Neural progenitor cell (in vitro differentiated cells): ENCODE measurements at regions not wholly inside any gene's neighbourhood (a gene's known extent, or its start where the extent isn't known, plus 50 kb on each side); places are given as distances from the start of the nearest gene placed in this dataset.

Experiments
- EZH2 ChIP-seq: fragments of 200-600 bp; sonication (generic); IDR thresholded peaks from 2 replicates; pipeline ENCODE4 v1.6.1; 2017; ENCODE audit warnings: antibody characterized with exemption, mild to moderate bottlenecking, moderate library complexity
- EZH2phosphoT487 ChIP-seq: fragments of 200-600 bp; sonication (generic); IDR thresholded peaks from 2 replicates; pipeline ENCODE4 v1.6.1; 2017; ENCODE audit warnings: antibody characterized with exemption
- TF ChIP-seq, protein P1 (sequence below): fragments of 200-600 bp; sonication (generic); IDR thresholded peaks from 2 replicates; pipeline ENCODE4 v1.5.1; 2017; ENCODE audit warnings: antibody characterized with exemption, mild to moderate bottlenecking

DNA sequence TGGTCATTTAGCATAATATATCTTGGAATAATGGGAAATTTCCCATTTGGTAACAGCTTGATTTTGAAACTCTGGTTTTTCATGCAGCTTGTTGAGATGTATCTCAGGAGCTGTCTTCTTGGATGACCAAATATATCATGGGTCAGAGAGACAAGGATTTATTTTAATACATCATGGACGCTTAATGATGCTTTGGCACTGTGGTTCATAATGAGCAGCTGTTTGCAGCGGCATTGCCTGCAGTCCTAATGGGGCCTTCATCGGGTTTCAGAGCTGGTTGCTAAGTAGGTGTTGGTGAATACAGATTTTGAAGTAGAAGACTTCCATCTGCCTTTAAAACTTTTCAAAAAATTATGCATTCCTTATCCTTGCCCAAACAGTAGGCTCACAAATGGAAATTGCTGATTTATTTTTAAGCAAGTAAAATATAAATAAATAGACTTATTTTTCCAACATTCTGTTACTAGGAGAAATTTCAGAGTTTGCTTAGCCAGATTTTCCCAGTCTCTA, 389.5 kb upstream of the FAT3 start:
- TF ChIP-seq, protein P1, sequence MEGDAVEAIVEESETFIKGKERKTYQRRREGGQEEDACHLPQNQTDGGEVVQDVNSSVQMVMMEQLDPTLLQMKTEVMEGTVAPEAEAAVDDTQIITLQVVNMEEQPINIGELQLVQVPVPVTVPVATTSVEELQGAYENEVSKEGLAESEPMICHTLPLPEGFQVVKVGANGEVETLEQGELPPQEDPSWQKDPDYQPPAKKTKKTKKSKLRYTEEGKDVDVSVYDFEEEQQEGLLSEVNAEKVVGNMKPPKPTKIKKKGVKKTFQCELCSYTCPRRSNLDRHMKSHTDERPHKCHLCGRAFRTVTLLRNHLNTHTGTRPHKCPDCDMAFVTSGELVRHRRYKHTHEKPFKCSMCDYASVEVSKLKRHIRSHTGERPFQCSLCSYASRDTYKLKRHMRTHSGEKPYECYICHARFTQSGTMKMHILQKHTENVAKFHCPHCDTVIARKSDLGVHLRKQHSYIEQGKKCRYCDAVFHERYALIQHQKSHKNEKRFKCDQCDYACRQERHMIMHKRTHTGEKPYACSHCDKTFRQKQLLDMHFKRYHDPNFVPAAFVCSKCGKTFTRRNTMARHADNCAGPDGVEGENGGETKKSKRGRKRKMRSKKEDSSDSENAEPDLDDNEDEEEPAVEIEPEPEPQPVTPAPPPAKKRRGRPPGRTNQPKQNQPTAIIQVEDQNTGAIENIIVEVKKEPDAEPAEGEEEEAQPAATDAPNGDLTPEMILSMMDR, result no peak
- no peak for TF ChIP-seq EZH2
- no peak for TF ChIP-seq EZH2phosphoT487
